ENCODE measurements at regions not wholly inside any gene's neighbourhood (a gene's known extent, or its start where the extent isn't known, plus 50 kb on each side); places are given as distances from the start of the nearest gene placed in this dataset.

- H4K20me1 ChIP-seq (ENCODE audit: insufficient read depth) = no peaks in the 10 kb centered on the region
- H2AFZ ChIP-seq (ENCODE audit: low read depth, low read length) = no peak overlapping the region
- H3K9ac ChIP-seq (ENCODE audit: low read length) = no peak overlapping the region
- no peaks in the 10 kb centered on the region for H3K27me3 ChIP-seq (ENCODE audit: insufficient read depth, low read depth, low read length)
- H3K79me2 ChIP-seq (replicated peaks; ENCODE audit: insufficient read depth, low read length) = no peaks in the 10 kb centered on the region
- no peak for TF ChIP-seq REST (IDR thresholded peaks at IDR 0.05; ENCODE audit: borderline replicate concordance)
- no peak for TF ChIP-seq EP300 (conservative IDR thresholded peaks at IDR 0.05; ENCODE audit: poor library complexity, severe bottlenecking)
- no peak for TF ChIP-seq MXI1 (conservative IDR thresholded peaks at IDR 0.05; ENCODE audit: poor library complexity, severe bottlenecking)
- no peak for TF ChIP-seq EZH2 (IDR thresholded peaks at IDR 0.05; ENCODE audit: borderline replicate concordance, insufficient read depth, low read length, poor library complexity, severe bottlenecking)
- TF ChIP-seq TAF1 (IDR thresholded peaks at IDR 0.05; ENCODE audit: low read depth) = no peak
- TF ChIP-seq CTCF (IDR thresholded peaks at IDR 0.05; ENCODE audit: poor library complexity, severe bottlenecking) = no peak
- no peaks in the 10 kb centered on the region for H3F3A ChIP-seq (ENCODE audit: insufficient read depth, low read length, poor library complexity, severe bottlenecking)
- no peak overlapping the region for H3K4me2 ChIP-seq (ENCODE audit: low read length)
- no peaks in the 10 kb centered on the region for H3K9me2 ChIP-seq (ENCODE audit: insufficient read depth, low read length)
- H3K4me3 ChIP-seq (ENCODE audit: low read length) = no peak overlapping the region
- H3K36me3 ChIP-seq (ENCODE audit: insufficient read depth, low read length) = no peaks in the 10 kb centered on the region
- no peak overlapping the region for H3K27ac ChIP-seq (ENCODE audit: low read length)
- no peaks in the 10 kb centered on the region for H3K9me3 ChIP-seq (ENCODE audit: low read length)
Measured at GRCh38 chrX:35439034-35439660, 359.0 kb upstream of the MAGEB16 start.

- Histone ChIP-seq H3K27me3 (ENCODE audit: insufficient read depth, low read depth, low read length) (no peaks in the 10 kb centered on the region), H3K4me3 (ENCODE audit: low read length) (no peak overlapping the region), H3K9me2 (ENCODE audit: insufficient read depth, low read length) (no peaks in the 10 kb centered on the region), H3K4me2 (ENCODE audit: low read length) (no peak overlapping the region), H3K27ac (ENCODE audit: low read length) (no peak overlapping the region), H3F3A (ENCODE audit: insufficient read depth, low read length, poor library complexity, severe bottlenecking) (no peaks in the 10 kb centered on the region), H4K20me1 (ENCODE audit: insufficient read depth) (no peaks in the 10 kb centered on the region), H2AFZ (ENCODE audit: low read depth, low read length) (no peak overlapping the region), H3K36me3 (ENCODE audit: insufficient read depth, low read length) (no peaks in the 10 kb centered on the region), H3K79me2 (replicated peaks; ENCODE audit: insufficient read depth, low read length) (no peaks in the 10 kb centered on the region), H3K9me3 (ENCODE audit: low read length) (no peaks in the 10 kb centered on the region), H3K9ac (ENCODE audit: low read length) (no peak overlapping the region)
- no peak for TF ChIP-seq RAD21 (conservative IDR thresholded peaks at IDR 0.05)
Measured at GRCh38 chrX:35439692-35440091, 358.4 kb upstream of the MAGEB16 start.

GRCh38 chrX:35442421-35442820, 355.7 kb upstream of the MAGEB16 start:
- Histone ChIP-seq H3K9me2 (ENCODE audit: insufficient read depth, low read length) (no peaks in the 10 kb centered on the region), H3F3A (ENCODE audit: insufficient read depth, low read length, poor library complexity, severe bottlenecking) (no peaks in the 10 kb centered on the region), H3K79me2 (replicated peaks; ENCODE audit: insufficient read depth, low read length) (no peaks in the 10 kb centered on the region), H3K9me3 (ENCODE audit: low read length) (no peaks in the 10 kb centered on the region), H3K27me3 (ENCODE audit: insufficient read depth, low read depth, low read length) (no peaks in the 10 kb centered on the region), H3K27ac (ENCODE audit: low read length) (no peak overlapping the region), H3K9ac (ENCODE audit: low read length) (no peak overlapping the region), H3K4me2 (ENCODE audit: low read length) (no peak overlapping the region), H4K20me1 (ENCODE audit: insufficient read depth) (no peaks in the 10 kb centered on the region), H3K4me3 (ENCODE audit: low read length) (no peak overlapping the region), H3K36me3 (ENCODE audit: insufficient read depth, low read length) (no peaks in the 10 kb centered on the region), H2AFZ (ENCODE audit: low read depth, low read length) (no peak overlapping the region)
- TF ChIP-seq EZH2 (IDR thresholded peaks at IDR 0.05; ENCODE audit: borderline replicate concordance, insufficient read depth, low read length, poor library complexity, severe bottlenecking) = no peak
- TF ChIP-seq CTCF (IDR thresholded peaks at IDR 0.05; ENCODE audit: poor library complexity, severe bottlenecking) = no peak
- no peak for TF ChIP-seq REST (IDR thresholded peaks at IDR 0.05; ENCODE audit: borderline replicate concordance)
- no peak for TF ChIP-seq SMC3 (conservative IDR thresholded peaks at IDR 0.05; ENCODE audit: poor library complexity)
- no peak for TF ChIP-seq TAF1 (IDR thresholded peaks at IDR 0.05; ENCODE audit: low read depth)
- no peak for TF ChIP-seq EP300 (conservative IDR thresholded peaks at IDR 0.05; ENCODE audit: poor library complexity, severe bottlenecking)
- TF ChIP-seq POLR2AphosphoS5 (IDR thresholded peaks at IDR 0.05) = no peak
- TF ChIP-seq RAD21 (conservative IDR thresholded peaks at IDR 0.05) = no peak
- no peak for TF ChIP-seq MXI1 (conservative IDR thresholded peaks at IDR 0.05; ENCODE audit: poor library complexity, severe bottlenecking)

Measured in neural cell (in vitro differentiated cells).